ENCODE measurements at regions not wholly inside any gene's neighbourhood (a gene's known extent, or its start where the extent isn't known, plus 50 kb on each side); places are given as distances from the start of the nearest gene placed in this dataset.

- no peak for DNase-seq (ENCODE audit: low spot score)
These were observed 260.8 kb upstream of the HABP2 start for GRCh38 chr10:113292086-113292485.

GRCh38 chr10:113292743-113293142 lies 260.1 kb upstream of the HABP2 start:
- no peak for DNase-seq (ENCODE audit: low spot score)

- DNase-seq (ENCODE audit: low spot score) = no peak
These were observed 259.7 kb upstream of the HABP2 start for GRCh38 chr10:113293167-113293566.

- no peak for DNase-seq (ENCODE audit: low spot score)
These were observed 258.0 kb upstream of the HABP2 start for GRCh38 chr10:113294868-113295267.

- DNase-seq (ENCODE audit: low spot score) = no peak
These were observed 255.6 kb upstream of the HABP2 start for GRCh38 chr10:113297226-113297625.

GRCh38 chr10:113298616-113299015 lies 254.2 kb upstream of the HABP2 start:
- no peak for DNase-seq (ENCODE audit: low spot score)

- DNase-seq (ENCODE audit: low spot score) = no peak
These were observed 252.7 kb upstream of the HABP2 start for GRCh38 chr10:113300201-113300600.

GRCh38 chr10:113300617-113301016 lies 252.2 kb upstream of the HABP2 start:
- peak; percentile 4 for DNase-seq (ENCODE audit: low spot score)

- DNase-seq (ENCODE audit: low spot score) = no peak
These were observed 251.4 kb upstream of the HABP2 start for GRCh38 chr10:113301342-113301984.

- no peak for DNase-seq (ENCODE audit: low spot score)
These were observed 250.8 kb upstream of the HABP2 start for GRCh38 chr10:113302062-113302461.

- DNase-seq (ENCODE audit: low spot score) = no peak
These were observed 249.2 kb upstream of the HABP2 start for GRCh38 chr10:113303544-113304146.

- no peak for DNase-seq (ENCODE audit: low spot score)
These were observed 248.1 kb upstream of the HABP2 start for GRCh38 chr10:113304726-113305125.

GRCh38 chr10:113305871-113306270 lies 247.0 kb upstream of the HABP2 start:
- DNase-seq (ENCODE audit: low spot score) = no peak

- DNase-seq (ENCODE audit: low spot score) = no peak
These were observed 243.1 kb upstream of the HABP2 start for GRCh38 chr10:113309791-113310190.

- DNase-seq (ENCODE audit: low spot score) = no peak
These were observed 242.5 kb upstream of the HABP2 start for GRCh38 chr10:113310347-113310746.

- no peak for DNase-seq (ENCODE audit: low spot score)
These were observed 239.7 kb upstream of the HABP2 start for GRCh38 chr10:113313048-113313602.

GRCh38 chr10:113313722-113314121 lies 239.1 kb upstream of the HABP2 start:
- no peak for DNase-seq (ENCODE audit: low spot score)

GRCh38 chr10:113316506-113316905 lies 236.3 kb upstream of the HABP2 start:
- no peak for DNase-seq (ENCODE audit: low spot score)

- no peak for DNase-seq (ENCODE audit: low spot score)
These were observed 235.4 kb upstream of the HABP2 start for GRCh38 chr10:113317489-113317888.

- DNase-seq (ENCODE audit: low spot score) = no peak
These were observed 233.4 kb upstream of the HABP2 start for GRCh38 chr10:113319479-113319878.

GRCh38 chr10:113320211-113320610 lies 232.6 kb upstream of the HABP2 start:
- no peak for DNase-seq (ENCODE audit: low spot score)

- no peak for DNase-seq (ENCODE audit: low spot score)
These were observed 231.9 kb upstream of the HABP2 start for GRCh38 chr10:113320987-113321386.

- peak; percentile 11 for DNase-seq (ENCODE audit: low spot score)
These were observed 230.0 kb upstream of the HABP2 start for GRCh38 chr10:113322843-113323242.

GRCh38 chr10:113323985-113324384 lies 228.9 kb upstream of the HABP2 start:
- DNase-seq (ENCODE audit: low spot score) = no peak
